ENCODE measurements at regions not wholly inside any gene's neighbourhood (a gene's known extent, or its start where the extent isn't known, plus 50 kb on each side); places are given as distances from the start of the nearest gene placed in this dataset.

- no peak for TF ChIP-seq CTCF (conservative IDR thresholded peaks at IDR 0.05; ENCODE audit: low read depth, low read length)
- no peak for TF ChIP-seq EZH2 (IDR thresholded peaks at IDR 0.05; ENCODE audit: low read length, unreplicated experiment)
- TF ChIP-seq EZH2phosphoT487 (IDR thresholded peaks at IDR 0.05; ENCODE audit: borderline replicate concordance, low read length) = no peak
Measured at GRCh38 chr1:5680600-5680999, 311.6 kb downstream of the NPHP4 start.
